ENCODE measurements at regions not wholly inside any gene's neighbourhood (a gene's known extent, or its start where the extent isn't known, plus 50 kb on each side); places are given as distances from the start of the nearest gene placed in this dataset.

DNA sequence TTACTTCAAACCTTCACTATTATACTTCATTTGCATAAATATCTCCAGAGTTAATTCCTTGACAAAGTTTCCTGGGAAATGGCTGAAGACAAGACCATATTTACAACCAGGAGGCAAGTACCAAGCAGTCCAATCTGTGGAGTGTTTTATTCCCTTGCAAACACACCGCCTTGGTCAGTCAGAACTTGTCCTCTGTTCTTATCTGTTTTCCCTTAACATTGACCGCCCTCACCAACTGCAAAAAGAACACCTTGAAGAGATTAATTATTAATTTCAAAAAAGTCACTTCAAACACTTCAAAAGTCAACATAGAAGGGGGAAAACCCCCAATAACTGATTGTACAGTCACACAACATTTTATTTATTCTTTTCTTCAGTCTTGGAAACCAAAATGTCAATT lies 269.0 kb upstream of the RGMB start:
- TF ChIP-seq EZH2 (IDR thresholded peaks at IDR 0.05; ENCODE audit: borderline replicate concordance, insufficient read depth, low read length, poor library complexity, severe bottlenecking), result no peak
- TF ChIP-seq MXI1 (conservative IDR thresholded peaks at IDR 0.05; ENCODE audit: poor library complexity, severe bottlenecking), result no peak
- TF ChIP-seq, protein P1, sequence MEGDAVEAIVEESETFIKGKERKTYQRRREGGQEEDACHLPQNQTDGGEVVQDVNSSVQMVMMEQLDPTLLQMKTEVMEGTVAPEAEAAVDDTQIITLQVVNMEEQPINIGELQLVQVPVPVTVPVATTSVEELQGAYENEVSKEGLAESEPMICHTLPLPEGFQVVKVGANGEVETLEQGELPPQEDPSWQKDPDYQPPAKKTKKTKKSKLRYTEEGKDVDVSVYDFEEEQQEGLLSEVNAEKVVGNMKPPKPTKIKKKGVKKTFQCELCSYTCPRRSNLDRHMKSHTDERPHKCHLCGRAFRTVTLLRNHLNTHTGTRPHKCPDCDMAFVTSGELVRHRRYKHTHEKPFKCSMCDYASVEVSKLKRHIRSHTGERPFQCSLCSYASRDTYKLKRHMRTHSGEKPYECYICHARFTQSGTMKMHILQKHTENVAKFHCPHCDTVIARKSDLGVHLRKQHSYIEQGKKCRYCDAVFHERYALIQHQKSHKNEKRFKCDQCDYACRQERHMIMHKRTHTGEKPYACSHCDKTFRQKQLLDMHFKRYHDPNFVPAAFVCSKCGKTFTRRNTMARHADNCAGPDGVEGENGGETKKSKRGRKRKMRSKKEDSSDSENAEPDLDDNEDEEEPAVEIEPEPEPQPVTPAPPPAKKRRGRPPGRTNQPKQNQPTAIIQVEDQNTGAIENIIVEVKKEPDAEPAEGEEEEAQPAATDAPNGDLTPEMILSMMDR (IDR thresholded peaks at IDR 0.05; ENCODE audit: poor library complexity, severe bottlenecking), result no peak
- no peak for TF ChIP-seq SMC3 (conservative IDR thresholded peaks at IDR 0.05; ENCODE audit: poor library complexity)
- TF ChIP-seq POLR2AphosphoS5 (IDR thresholded peaks at IDR 0.05), result no peak
- no peak for TF ChIP-seq RAD21 (conservative IDR thresholded peaks at IDR 0.05)
- TF ChIP-seq EP300 (conservative IDR thresholded peaks at IDR 0.05; ENCODE audit: poor library complexity, severe bottlenecking), result no peak
- TF ChIP-seq, protein P2, sequence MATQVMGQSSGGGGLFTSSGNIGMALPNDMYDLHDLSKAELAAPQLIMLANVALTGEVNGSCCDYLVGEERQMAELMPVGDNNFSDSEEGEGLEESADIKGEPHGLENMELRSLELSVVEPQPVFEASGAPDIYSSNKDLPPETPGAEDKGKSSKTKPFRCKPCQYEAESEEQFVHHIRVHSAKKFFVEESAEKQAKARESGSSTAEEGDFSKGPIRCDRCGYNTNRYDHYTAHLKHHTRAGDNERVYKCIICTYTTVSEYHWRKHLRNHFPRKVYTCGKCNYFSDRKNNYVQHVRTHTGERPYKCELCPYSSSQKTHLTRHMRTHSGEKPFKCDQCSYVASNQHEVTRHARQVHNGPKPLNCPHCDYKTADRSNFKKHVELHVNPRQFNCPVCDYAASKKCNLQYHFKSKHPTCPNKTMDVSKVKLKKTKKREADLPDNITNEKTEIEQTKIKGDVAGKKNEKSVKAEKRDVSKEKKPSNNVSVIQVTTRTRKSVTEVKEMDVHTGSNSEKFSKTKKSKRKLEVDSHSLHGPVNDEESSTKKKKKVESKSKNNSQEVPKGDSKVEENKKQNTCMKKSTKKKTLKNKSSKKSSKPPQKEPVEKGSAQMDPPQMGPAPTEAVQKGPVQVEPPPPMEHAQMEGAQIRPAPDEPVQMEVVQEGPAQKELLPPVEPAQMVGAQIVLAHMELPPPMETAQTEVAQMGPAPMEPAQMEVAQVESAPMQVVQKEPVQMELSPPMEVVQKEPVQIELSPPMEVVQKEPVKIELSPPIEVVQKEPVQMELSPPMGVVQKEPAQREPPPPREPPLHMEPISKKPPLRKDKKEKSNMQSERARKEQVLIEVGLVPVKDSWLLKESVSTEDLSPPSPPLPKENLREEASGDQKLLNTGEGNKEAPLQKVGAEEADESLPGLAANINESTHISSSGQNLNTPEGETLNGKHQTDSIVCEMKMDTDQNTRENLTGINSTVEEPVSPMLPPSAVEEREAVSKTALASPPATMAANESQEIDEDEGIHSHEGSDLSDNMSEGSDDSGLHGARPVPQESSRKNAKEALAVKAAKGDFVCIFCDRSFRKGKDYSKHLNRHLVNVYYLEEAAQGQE (IDR thresholded peaks at IDR 0.05; ENCODE audit: borderline replicate concordance), result no peak
- no peak for TF ChIP-seq TAF1 (IDR thresholded peaks at IDR 0.05; ENCODE audit: low read depth)
- H3K79me2 ChIP-seq (replicated peaks; ENCODE audit: insufficient read depth, low read length), result no peaks in the 10 kb centered on the region
- H3K4me3 ChIP-seq (ENCODE audit: low read length), result no peak overlapping the region
- no peaks in the 10 kb centered on the region for H3K27me3 ChIP-seq (ENCODE audit: insufficient read depth, low read depth, low read length)
- H3K4me2 ChIP-seq (ENCODE audit: low read length), result no peak overlapping the region
- H3K9me2 ChIP-seq (ENCODE audit: insufficient read depth, low read length), result no peaks in the 10 kb centered on the region
- no peak overlapping the region for H3K27ac ChIP-seq (ENCODE audit: low read length)
- H3F3A ChIP-seq (ENCODE audit: insufficient read depth, low read length, poor library complexity, severe bottlenecking), result peaks cover 3% of the 10 kb centered on the region
- no peak overlapping the region for H2AFZ ChIP-seq (ENCODE audit: low read depth, low read length)
- no peaks in the 10 kb centered on the region for H3K36me3 ChIP-seq (ENCODE audit: insufficient read depth, low read length)
- no peak overlapping the region for H3K9ac ChIP-seq (ENCODE audit: low read length)
- no peaks in the 10 kb centered on the region for H4K20me1 ChIP-seq (ENCODE audit: insufficient read depth)
- no peaks in the 10 kb centered on the region for H3K9me3 ChIP-seq (ENCODE audit: low read length)

DNA sequence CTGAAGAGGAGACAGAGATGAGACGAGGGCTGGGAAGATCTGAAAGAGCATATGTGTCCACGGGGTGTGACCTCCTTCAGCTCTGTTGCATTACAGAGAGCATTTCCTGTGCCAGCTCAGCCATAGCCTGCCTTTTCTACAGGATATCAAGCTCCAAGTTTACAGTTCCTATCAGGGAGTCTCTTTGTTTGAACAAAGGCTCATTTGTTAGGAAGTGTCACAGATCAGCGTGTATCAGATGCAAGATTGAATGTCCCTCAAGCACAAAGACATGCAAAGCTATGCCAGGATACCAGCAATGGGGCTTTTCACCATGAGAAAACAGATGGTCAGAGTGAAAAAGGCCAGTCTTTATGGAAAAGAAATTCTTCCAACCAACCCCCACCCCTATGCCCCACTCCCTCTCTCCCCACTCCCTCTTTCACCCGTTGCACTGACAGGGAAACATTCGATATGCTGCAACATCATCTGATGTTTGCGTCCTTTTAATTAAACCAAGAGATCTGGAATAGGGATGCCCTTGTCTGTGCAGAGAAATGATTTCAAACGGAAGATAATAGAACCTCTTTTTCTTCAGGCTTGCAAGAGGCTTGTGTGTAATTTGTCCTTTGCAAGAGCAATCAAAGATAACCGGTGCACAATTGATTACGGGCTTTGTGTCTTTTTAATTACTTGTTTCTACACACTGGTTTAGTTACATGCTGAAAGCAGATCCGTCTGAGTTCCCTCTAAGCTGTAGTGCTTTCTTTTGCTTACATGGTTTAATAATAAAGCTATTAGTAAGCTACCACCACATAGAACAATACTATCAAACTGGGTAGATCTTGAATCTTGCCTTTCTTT lies 263.1 kb upstream of the RGMB start:
- Histone ChIP-seq H3F3A (ENCODE audit: insufficient read depth, low read length, poor library complexity, severe bottlenecking) (no peaks in the 10 kb centered on the region), H4K20me1 (ENCODE audit: insufficient read depth) (no peaks in the 10 kb centered on the region), H2AFZ (ENCODE audit: low read depth, low read length) (no peak overlapping the region), H3K27me3 (ENCODE audit: insufficient read depth, low read depth, low read length) (no peaks in the 10 kb centered on the region), H3K27ac (ENCODE audit: low read length) (no peak overlapping the region), H3K36me3 (ENCODE audit: insufficient read depth, low read length) (no peaks in the 10 kb centered on the region), H3K9ac (ENCODE audit: low read length) (no peak overlapping the region), H3K4me2 (ENCODE audit: low read length) (no peak overlapping the region), H3K4me3 (ENCODE audit: low read length) (no peak overlapping the region), H3K9me2 (ENCODE audit: insufficient read depth, low read length) (no peaks in the 10 kb centered on the region), H3K79me2 (replicated peaks; ENCODE audit: insufficient read depth, low read length) (no peaks in the 10 kb centered on the region), H3K9me3 (ENCODE audit: low read length) (no peaks in the 10 kb centered on the region)
- TF ChIP-seq RAD21 (conservative IDR thresholded peaks at IDR 0.05), result no peak
- no peak for TF ChIP-seq POLR2AphosphoS5 (IDR thresholded peaks at IDR 0.05)
- TF ChIP-seq, protein P2 (IDR thresholded peaks at IDR 0.05; ENCODE audit: borderline replicate concordance), result no peak
- TF ChIP-seq SMC3 (conservative IDR thresholded peaks at IDR 0.05; ENCODE audit: poor library complexity), result no peak
- no peak for TF ChIP-seq EP300 (conservative IDR thresholded peaks at IDR 0.05; ENCODE audit: poor library complexity, severe bottlenecking)
- TF ChIP-seq MXI1 (conservative IDR thresholded peaks at IDR 0.05; ENCODE audit: poor library complexity, severe bottlenecking), result no peak
- no peak for TF ChIP-seq EZH2 (IDR thresholded peaks at IDR 0.05; ENCODE audit: borderline replicate concordance, insufficient read depth, low read length, poor library complexity, severe bottlenecking)
- TF ChIP-seq, protein P1 (IDR thresholded peaks at IDR 0.05; ENCODE audit: poor library complexity, severe bottlenecking), result no peak
- TF ChIP-seq TAF1 (IDR thresholded peaks at IDR 0.05; ENCODE audit: low read depth), result no peak
